Naive thymus-derived CD8-positive, alpha-beta T cell (primary cell): ENCODE measurements at regions not wholly inside any gene's neighbourhood (a gene's known extent, or its start where the extent isn't known, plus 50 kb on each side); places are given as distances from the start of the nearest gene placed in this dataset.

Experiments used
- ATAC-seq, 2 donors: fragments of 150-1000 bp; cut with Tn5 transposase in 1 of 2; sonication (Bioruptor Pico), chemical (Tn5 transposase) in 1 of 2; 1 replicate in 1 of 2; 2 replicates in 1 of 2; pipeline ENCODE4 v1.10.0; 2021; ENCODE audit warnings: mild to moderate bottlenecking in 2 of 2, moderate library complexity in 2 of 2
- POLR2A ChIA-PET: fragments of 350-600 bp; sonication (Branson Sonifier 250); formaldehyde crosslinking; loops from one replicate; lab custom pipeline; 2021; ENCODE audit warnings: antibody characterized with exemption; lab: Charles Lee
- DNase-seq, 10 donors: peaks; one replicate each; pipeline versions ENCODE4 v3.0.0 to v3.0.0-alpha.2; 2020 to 2022
- H3K27ac Mint-ChIP-seq, 10 donors: one replicate each; pipeline ENCODE4 v1.8.0; 2020 to 2022; ENCODE audit warnings: mild to moderate bottlenecking in 10 of 10, mixed read lengths in 10 of 10, moderate library complexity in 4 of 10, inconsistent platforms in 1 of 10
- H3K27me3 Mint-ChIP-seq, 5 donors: one replicate each; pipeline ENCODE4 v1.8.0; 2021 to 2022; ENCODE audit warnings: mixed read lengths in 5 of 5
- H3K36me3 Mint-ChIP-seq, 3 donors: one replicate each; pipeline ENCODE4 v1.8.0; 2020 to 2022; ENCODE audit warnings: mixed read lengths in 3 of 3, mild to moderate bottlenecking in 2 of 3, inconsistent platforms in 1 of 3
- H3K4me1 Mint-ChIP-seq, 4 donors: one replicate each; pipeline ENCODE4 v1.8.0; 2021 to 2022; ENCODE audit warnings: mixed read lengths in 4 of 4
- H3K4me3 Mint-ChIP-seq, 10 donors: one replicate each; pipeline ENCODE4 v1.8.0; 2020 to 2022; ENCODE audit warnings: mild to moderate bottlenecking in 10 of 10, mixed read lengths in 10 of 10, moderate library complexity in 6 of 10, inconsistent platforms in 1 of 10
- H3K9me3 Mint-ChIP-seq, 9 donors: one replicate each; pipeline ENCODE4 v1.8.0; 2020 to 2022; ENCODE audit warnings: mixed read lengths in 9 of 9, mild to moderate bottlenecking in 3 of 9, inconsistent platforms in 1 of 9, moderate library complexity in 1 of 9

- POLR2A ChIA-PET, result no interaction called here
Observed at GRCh38 chr6:169022079-169022478, 231.6 kb downstream of the THBS2 start.

DNA sequence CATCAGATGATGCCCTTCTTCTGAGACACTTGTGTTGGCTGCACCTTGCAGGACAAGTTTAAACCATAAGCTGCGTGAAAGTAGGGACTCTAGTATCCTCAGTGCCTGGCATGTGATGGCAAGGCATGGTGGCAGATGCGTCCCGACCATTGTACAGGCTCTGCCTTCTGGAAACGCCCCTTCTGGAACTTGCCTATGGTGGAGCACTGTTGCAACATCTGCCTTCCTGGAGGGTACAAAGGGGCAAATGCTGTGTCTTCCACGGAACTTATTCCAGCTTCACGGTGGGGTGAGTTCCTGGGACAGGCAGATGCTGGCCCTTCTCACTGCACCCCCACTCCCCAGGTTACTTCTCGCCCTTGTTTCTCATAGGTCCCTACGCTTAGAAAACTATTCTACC, 232.8 kb downstream of the THBS2 start:
- Mint-ChIP-seq H3K4me3 (no peak overlapping the region), H3K27me3 (peaks cover 12 to 46% (median 20%) of the 10 kb centered on the region in 5 donors), H3K9me3 (peaks cover 0 to 23% (median 19%) of the 10 kb centered on the region in 9 donors), H3K36me3 (peaks cover 0 to 13% (median 10%) of the 10 kb centered on the region in 3 donors), H3K27ac (no peak overlapping the region), H3K4me1 (peaks cover 0 to 2% (median 0%) of the 10 kb centered on the region in 4 donors)
- no peak for DNase-seq
- no peak for ATAC-seq
- POLR2A ChIA-PET, result no interaction called here

More at GRCh38 chr6:169022079-169022478, 231.6 kb downstream of the THBS2 start:
- Mint-ChIP-seq H3K9me3 (peaks cover 0 to 11% (median 8%) of the 10 kb centered on the region in 9 donors), H3K27ac (no peak overlapping the region), H3K36me3 (peaks cover 0 to 10% (median 6%) of the 10 kb centered on the region in 3 donors), H3K4me3 (no peak overlapping the region), H3K27me3 (peaks cover 7 to 33% (median 12%) of the 10 kb centered on the region in 5 donors), H3K4me1 (peaks cover 0 to 2% (median 0%) of the 10 kb centered on the region in 4 donors)
- no peak for DNase-seq
- no peak for ATAC-seq

- Mint-ChIP-seq H3K9me3 (peaks cover 0 to 32% (median 24%) of the 10 kb centered on the region in 9 donors), H3K4me3 (no peak overlapping the region), H3K36me3 (peaks cover 0 to 13% (median 10%) of the 10 kb centered on the region in 3 donors), H3K27me3 (peaks cover 12 to 55% (median 28%) of the 10 kb centered on the region in 5 donors), H3K27ac (no peak overlapping the region), H3K4me1 (peaks cover 0 to 2% (median 0%) of the 10 kb centered on the region in 4 donors)
- ATAC-seq (no peak), DNase-seq (no peak)
- POLR2A ChIA-PET, result interaction anchor here (0.5 kb wide), 1 partner anchor 1532 kb away, joined by 3 read pairs; no protein-coding TSS in a partner anchor
Observed at GRCh38 chr6:169019727-169020491, 233.7 kb downstream of the THBS2 start.

GRCh38 chr6:169019111-169019510, 234.5 kb downstream of the THBS2 start:
- no peak for DNase-seq
- Mint-ChIP-seq H3K27ac (no peak overlapping the region), H3K36me3 (peaks cover 0 to 13% (median 10%) of the 10 kb centered on the region in 3 donors)

GRCh38 chr6:169016758-169017157, 236.9 kb downstream of the THBS2 start:
- no peak for DNase-seq
- Mint-ChIP-seq H3K27ac (no peak overlapping the region), H3K4me3 (no peak overlapping the region), H3K27me3 (peaks cover 12 to 59% (median 30%) of the 10 kb centered on the region in 5 donors), H3K4me1 (no peaks in the 10 kb centered on the region), H3K9me3 (peaks cover 0 to 39% (median 25%) of the 10 kb centered on the region in 9 donors), H3K36me3 (peaks cover 0 to 13% (median 10%) of the 10 kb centered on the region in 3 donors)
- POLR2A ChIA-PET, result no interaction called here
- ATAC-seq, result no peak

More at GRCh38 chr6:169019111-169019510, 234.5 kb downstream of the THBS2 start:
- POLR2A ChIA-PET, result interaction anchor here (0.5 kb wide), 1 partner anchor 1533 kb away, joined by 3 read pairs; no protein-coding TSS in a partner anchor
- ATAC-seq, result no peak
- H3K27me3 Mint-ChIP-seq, result peaks cover 12 to 59% (median 30%) of the 10 kb centered on the region in 5 donors
- peaks cover 0 to 34% (median 24%) of the 10 kb centered on the region in 9 donors for H3K9me3 Mint-ChIP-seq
- peaks cover 0 to 2% (median 0%) of the 10 kb centered on the region in 4 donors for H3K4me1 Mint-ChIP-seq
- no peak overlapping the region for H3K4me3 Mint-ChIP-seq

DNA sequence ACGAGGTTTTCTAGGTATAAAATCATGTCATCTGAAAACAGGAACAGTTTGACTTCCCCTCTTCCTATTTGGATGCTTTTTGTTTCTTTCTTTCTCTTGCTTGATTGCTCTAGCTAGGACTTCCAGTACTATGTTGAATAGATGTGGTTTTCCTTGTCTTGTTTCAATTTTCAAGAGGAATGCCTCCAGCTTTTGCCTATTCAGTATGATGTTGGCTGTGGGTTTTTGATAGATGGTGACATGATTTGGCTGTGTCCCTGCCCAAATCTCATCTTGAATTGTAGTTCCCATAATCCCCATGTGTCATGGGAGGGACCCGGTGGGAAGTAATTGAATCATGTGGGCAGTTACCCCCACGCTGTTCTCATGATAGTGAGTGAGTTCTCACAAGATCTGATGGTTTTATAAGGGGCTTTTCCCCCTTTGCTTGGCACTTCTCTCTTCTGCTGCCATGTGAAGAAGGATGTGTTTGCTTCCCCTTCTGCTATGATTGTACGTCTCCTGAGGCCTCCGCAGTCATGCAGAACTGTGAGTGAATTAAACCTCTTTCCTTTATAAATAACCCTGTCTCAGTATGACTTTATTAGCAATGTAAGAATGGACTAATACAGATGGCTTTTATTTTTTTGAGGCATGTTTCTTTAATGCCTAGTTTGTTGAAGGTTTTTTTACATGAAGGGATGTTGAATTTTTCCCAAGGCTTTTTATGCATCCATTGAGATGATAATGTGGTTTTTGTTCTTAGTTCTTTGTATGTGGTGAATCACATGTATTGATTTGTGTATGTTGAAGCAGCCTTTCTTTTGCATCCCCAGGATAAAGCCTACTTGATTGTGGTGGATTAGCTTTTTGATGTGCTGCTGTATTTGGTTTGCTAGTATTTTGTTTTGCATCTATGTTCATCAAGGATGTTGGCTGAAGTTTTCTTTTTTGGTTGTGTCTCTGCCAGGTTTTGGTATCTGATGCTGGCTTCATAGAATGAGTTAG, 239.1 kb downstream of the THBS2 start:
- Mint-ChIP-seq H3K36me3 (peaks cover 0 to 13% (median 10%) of the 10 kb centered on the region in 3 donors), H3K27ac (no peak overlapping the region), H3K27me3 (peaks cover 7 to 38% (median 22%) of the 10 kb centered on the region in 5 donors), H3K4me1 (no peaks in the 10 kb centered on the region), H3K9me3 (peaks cover 0 to 39% (median 25%) of the 10 kb centered on the region in 9 donors), H3K4me3 (no peak overlapping the region)
- DNase-seq, result no peak
- ATAC-seq, result no peak
- POLR2A ChIA-PET, result no interaction called here

- no peak overlapping the region for H3K4me3 Mint-ChIP-seq
- POLR2A ChIA-PET, result no interaction called here
- H3K36me3 Mint-ChIP-seq, result no peaks in the 10 kb centered on the region
- peaks cover 0 to 2% (median 0%) of the 10 kb centered on the region in 5 donors for H3K27me3 Mint-ChIP-seq
- ATAC-seq (no peak), DNase-seq (no peak)
- H3K9me3 Mint-ChIP-seq, result peaks cover 0 to 10% (median 0%) of the 10 kb centered on the region in 9 donors
- no peak overlapping the region for H3K27ac Mint-ChIP-seq
- H3K4me1 Mint-ChIP-seq, result no peaks in the 10 kb centered on the region
Observed at GRCh38 chr6:169009628-169010027, 244.0 kb downstream of the THBS2 start.

DNA sequence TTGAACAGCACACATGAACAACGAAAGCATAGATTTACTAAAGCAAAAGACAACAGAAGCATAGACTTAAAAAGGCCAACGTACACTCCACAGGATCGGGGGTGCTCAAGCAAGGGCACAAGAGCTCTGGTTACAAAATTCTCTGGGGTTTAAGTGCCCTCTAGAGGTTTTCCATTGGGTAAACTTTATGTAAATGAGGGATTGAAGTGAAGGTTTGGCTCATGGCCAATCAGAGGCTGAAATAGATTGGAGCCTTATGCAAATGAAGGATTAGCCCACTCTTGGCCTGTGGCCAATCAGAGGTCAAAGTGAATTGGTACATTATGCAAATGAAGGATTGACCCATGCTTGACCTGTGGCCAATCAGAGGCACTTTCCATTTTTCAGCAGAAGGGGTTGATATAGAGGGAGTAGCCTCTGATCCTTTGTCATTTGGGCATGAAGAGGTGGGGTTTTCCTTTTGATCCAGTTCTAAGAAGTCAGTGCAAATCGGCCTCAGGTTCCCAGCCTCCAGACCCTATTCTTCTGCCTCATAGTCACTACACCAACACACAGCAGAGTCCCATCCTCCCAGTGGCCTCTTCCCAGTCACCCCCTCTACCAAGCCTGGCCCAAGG, 244.9 kb downstream of the THBS2 start:
- Mint-ChIP-seq H3K27me3 (peaks cover 0 to 2% (median 0%) of the 10 kb centered on the region in 5 donors), H3K9me3 (peaks cover 0 to 10% (median 0%) of the 10 kb centered on the region in 9 donors), H3K4me1 (no peaks in the 10 kb centered on the region), H3K4me3 (no peak overlapping the region), H3K27ac (no peak overlapping the region), H3K36me3 (no peaks in the 10 kb centered on the region)
- POLR2A ChIA-PET, result no interaction called here
- DNase-seq, result no peak
- no peak for ATAC-seq

- no peaks in the 10 kb centered on the region for H3K4me1 Mint-ChIP-seq
- no peaks in the 10 kb centered on the region for H3K36me3 Mint-ChIP-seq
- no peak for ATAC-seq
- no peak for DNase-seq
- H3K9me3 Mint-ChIP-seq, result no peaks in the 10 kb centered on the region
- H3K27ac Mint-ChIP-seq, result no peak overlapping the region
- H3K27me3 Mint-ChIP-seq, result peaks cover 0 to 5% (median 2%) of the 10 kb centered on the region in 5 donors
- H3K4me3 Mint-ChIP-seq, result no peak overlapping the region
- POLR2A ChIA-PET, result no interaction called here
Observed at GRCh38 chr6:169005166-169005565, 248.5 kb downstream of the THBS2 start.

DNA sequence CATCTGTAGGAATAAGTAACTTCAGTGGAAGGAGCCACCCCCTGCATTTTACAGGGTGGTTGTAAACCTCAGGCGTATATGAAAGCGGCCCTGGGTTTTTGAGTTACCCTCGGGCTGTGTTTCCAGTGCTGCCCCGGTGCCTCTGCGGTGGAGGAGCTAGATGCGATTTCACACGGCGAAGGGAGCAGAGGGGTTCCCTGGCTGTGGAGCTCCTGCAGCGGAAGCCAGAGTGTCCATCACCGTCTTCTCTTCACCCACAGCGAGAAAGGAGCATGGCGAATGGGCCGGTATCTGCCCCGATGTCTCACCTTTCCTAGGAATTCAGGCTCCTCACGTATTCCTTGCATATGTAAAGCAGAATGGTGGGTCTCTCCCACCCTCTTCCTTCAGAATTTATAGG, 253.6 kb downstream of the THBS2 start:
- H3K27ac Mint-ChIP-seq, result no peak overlapping the region
- H3K4me3 Mint-ChIP-seq, result no peak overlapping the region
- no peaks in the 10 kb centered on the region for H3K4me1 Mint-ChIP-seq
- POLR2A ChIA-PET, result no interaction called here
- H3K9me3 Mint-ChIP-seq, result no peaks in the 10 kb centered on the region
- no peak for ATAC-seq
- peaks cover 0 to 9% (median 3%) of the 10 kb centered on the region in 5 donors for H3K27me3 Mint-ChIP-seq
- no peaks in the 10 kb centered on the region for H3K36me3 Mint-ChIP-seq
- DNase-seq, result no peak

GRCh38 chr6:168999392-168999791, 254.3 kb downstream of the THBS2 start:
- no peaks in the 10 kb centered on the region for H3K9me3 Mint-ChIP-seq
- POLR2A ChIA-PET, result no interaction called here
- H3K27ac Mint-ChIP-seq, result no peak overlapping the region
- ATAC-seq (no peak), DNase-seq (no peak)
- H3K4me1 Mint-ChIP-seq, result no peaks in the 10 kb centered on the region
- peaks cover 0 to 9% (median 3%) of the 10 kb centered on the region in 5 donors for H3K27me3 Mint-ChIP-seq
- H3K36me3 Mint-ChIP-seq, result no peaks in the 10 kb centered on the region
- no peak overlapping the region for H3K4me3 Mint-ChIP-seq

GRCh38 chr6:168996356-168996625, 257.4 kb downstream of the THBS2 start:
- no peak for DNase-seq
- no peaks in the 10 kb centered on the region for H3K9me3 Mint-ChIP-seq
- POLR2A ChIA-PET, result no interaction called here

More at GRCh38 chr6:168996356-168996625, 257.4 kb downstream of the THBS2 start:
- H3K27me3 Mint-ChIP-seq, result peaks cover 0 to 4% (median 1%) of the 10 kb centered on the region in 5 donors
- ATAC-seq, result no peak
- H3K36me3 Mint-ChIP-seq, result no peaks in the 10 kb centered on the region
- no peak overlapping the region for H3K27ac Mint-ChIP-seq
- H3K4me3 Mint-ChIP-seq, result no peak overlapping the region
- H3K4me1 Mint-ChIP-seq, result no peaks in the 10 kb centered on the region
